DMS79 (cell line): ENCODE measurements at regions not wholly inside any gene's neighbourhood (a gene's known extent, or its start where the extent isn't known, plus 50 kb on each side); places are given as distances from the start of the nearest gene placed in this dataset.
"Not testable (repeated sequence)": the region's sequence is repeated elsewhere in the genome, so short reads cannot be mapped to it uniquely, and the experiment has no call there.

Experiments
- DNase-seq: peaks from one replicate; lab custom pipeline; 2025; lab: John Stamatoyannopoulos, UW

GRCh38 chr12:112616469-112617152 lies 174.9 kb upstream of the RPH3A start:
- no peak for DNase-seq

- no peak for DNase-seq
These were observed 174.4 kb upstream of the RPH3A start for GRCh38 chr12:112617153-112617505.

GRCh38 chr12:112627851-112628250 lies 163.7 kb upstream of the RPH3A start:
- no peak for DNase-seq

- not testable (repeated sequence) for DNase-seq
These were observed 159.6 kb upstream of the RPH3A start for GRCh38 chr12:112631974-112632373.

GRCh38 chr12:112635036-112635435 lies 156.5 kb upstream of the RPH3A start:
- no peak for DNase-seq

GRCh38 chr12:112638420-112638819 lies 153.1 kb upstream of the RPH3A start:
- DNase-seq, result no peak

- DNase-seq, result no peak
These were observed 146.0 kb upstream of the RPH3A start for GRCh38 chr12:112645586-112645985.

- DNase-seq, result no peak
These were observed 135.4 kb upstream of the RPH3A start for GRCh38 chr12:112656141-112656540.

GRCh38 chr12:112664569-112664968 lies 127.0 kb upstream of the RPH3A start:
- DNase-seq, result no peak

- no peak for DNase-seq
These were observed 125.6 kb upstream of the RPH3A start for GRCh38 chr12:112665958-112666357.

GRCh38 chr12:112671564-112671963 lies 120.0 kb upstream of the RPH3A start:
- no peak for DNase-seq

GRCh38 chr12:112674539-112674938 lies 117.0 kb upstream of the RPH3A start:
- DNase-seq, result no peak

- DNase-seq, result no peak
These were observed 115.0 kb upstream of the RPH3A start for GRCh38 chr12:112676507-112676906.

GRCh38 chr12:112677050-112677765 lies 114.3 kb upstream of the RPH3A start:
- DNase-seq, result no peak

- DNase-seq, result no peak
These were observed 110.6 kb upstream of the RPH3A start for GRCh38 chr12:112680993-112681392.

GRCh38 chr12:112682586-112682985 lies 109.0 kb upstream of the RPH3A start:
- no peak for DNase-seq

GRCh38 chr12:112684742-112685141 lies 106.8 kb upstream of the RPH3A start:
- no peak for DNase-seq

- no peak for DNase-seq
These were observed 106.2 kb upstream of the RPH3A start for GRCh38 chr12:112685321-112685720.

- no peak for DNase-seq
These were observed 105.2 kb upstream of the RPH3A start for GRCh38 chr12:112686373-112686772.

- no peak for DNase-seq
These were observed 97.5 kb upstream of the RPH3A start for GRCh38 chr12:112694065-112694464.

GRCh38 chr12:112697441-112697840 lies 94.1 kb upstream of the RPH3A start:
- not testable (repeated sequence) for DNase-seq

- no peak for DNase-seq
These were observed 86.4 kb upstream of the RPH3A start for GRCh38 chr12:112705037-112705632.

- no peak for DNase-seq
These were observed 81.1 kb upstream of the RPH3A start for GRCh38 chr12:112710414-112710813.
